Activated B cell treated with CpG ODN at 0.5 μM for 24 hours (primary cell): ENCODE measurements at regions not wholly inside any gene's neighbourhood (a gene's known extent, or its start where the extent isn't known, plus 50 kb on each side); places are given as distances from the start of the nearest gene placed in this dataset.

Experiments used
- ATAC-seq: fragments of 200-7000 bp; cut with Tn5 transposase; one replicate; pipeline ENCODE4 v1.10.0; 2021; ENCODE audit warnings: low read depth, mild to moderate bottlenecking, moderate library complexity
- CTCF ChIA-PET: fragments of 350-600 bp; sonication (Branson Sonifier 250); formaldehyde crosslinking; loops from one replicate; lab custom pipeline; 2021; ENCODE audit warnings: antibody characterized with exemption; lab: Charles Lee
- POLR2A ChIA-PET: fragments of 350-600 bp; sonication (Branson Sonifier 250); formaldehyde crosslinking; loops from one replicate; lab custom pipeline; 2021; ENCODE audit warnings: antibody characterized with exemption; lab: Charles Lee
- DNase-seq: peaks from one replicate; pipeline ENCODE4 v3.0.0; 2022
- H3K27ac Mint-ChIP-seq: one replicate; pipeline ENCODE4 v1.8.0; 2020; ENCODE audit warnings: mixed read lengths
- H3K27me3 Mint-ChIP-seq: one replicate; pipeline ENCODE4 v1.8.0; 2021; ENCODE audit warnings: mixed read lengths
- H3K36me3 Mint-ChIP-seq: one replicate; pipeline ENCODE4 v1.8.0; 2021; ENCODE audit warnings: low read depth, mixed read lengths
- H3K4me1 Mint-ChIP-seq: one replicate; pipeline ENCODE4 v1.8.0; 2021; ENCODE audit warnings: mixed read lengths
- H3K4me3 Mint-ChIP-seq: one replicate; pipeline ENCODE4 v1.8.0; 2020; ENCODE audit warnings: mild to moderate bottlenecking, mixed read lengths
- H3K9me3 Mint-ChIP-seq: one replicate; pipeline ENCODE4 v1.8.0; 2020; ENCODE audit warnings: mixed read lengths
- CTCF ChIP-seq: fragments of 200-600 bp; IDR thresholded peaks from one replicate; pipeline ENCODE4 v1.8.0; 2022; ENCODE audit warnings: antibody characterized with exemption, mild to moderate bottlenecking
- intact Hi-C: fragments of 100-400 bp; cut with micrococcal nuclease; formaldehyde crosslinking; loops from one replicate; pipeline ENCODE4 v1.15.1; 2024

GRCh38 chr5:39577529-39577928, 152.7 kb upstream of the DAB2 start:
- ATAC-seq (no peak), DNase-seq (no peak)
- CTCF ChIA-PET, result interaction anchor here (0.9 to 3.0 kb wide), 3 partner anchors 13 to 1301 kb away, joined by 3 to 11 read pairs (median 3); no protein-coding TSS in a partner anchor
- Mint-ChIP-seq H3K27me3 (peaks cover 3% of the 10 kb centered on the region), H3K9me3 (no peaks in the 10 kb centered on the region), H3K4me1 (peaks cover 8% of the 10 kb centered on the region), H3K4me3 (no peak overlapping the region), H3K36me3 (no peaks in the 10 kb centered on the region), H3K27ac (no peak overlapping the region)
- no peak for TF ChIP-seq CTCF
- intact Hi-C loops, result loop anchor here (5.0 kb wide), 2 partner anchors 135 to 370 kb away; no protein-coding TSS in a partner anchor
- POLR2A ChIA-PET, result no interaction called here

DNA sequence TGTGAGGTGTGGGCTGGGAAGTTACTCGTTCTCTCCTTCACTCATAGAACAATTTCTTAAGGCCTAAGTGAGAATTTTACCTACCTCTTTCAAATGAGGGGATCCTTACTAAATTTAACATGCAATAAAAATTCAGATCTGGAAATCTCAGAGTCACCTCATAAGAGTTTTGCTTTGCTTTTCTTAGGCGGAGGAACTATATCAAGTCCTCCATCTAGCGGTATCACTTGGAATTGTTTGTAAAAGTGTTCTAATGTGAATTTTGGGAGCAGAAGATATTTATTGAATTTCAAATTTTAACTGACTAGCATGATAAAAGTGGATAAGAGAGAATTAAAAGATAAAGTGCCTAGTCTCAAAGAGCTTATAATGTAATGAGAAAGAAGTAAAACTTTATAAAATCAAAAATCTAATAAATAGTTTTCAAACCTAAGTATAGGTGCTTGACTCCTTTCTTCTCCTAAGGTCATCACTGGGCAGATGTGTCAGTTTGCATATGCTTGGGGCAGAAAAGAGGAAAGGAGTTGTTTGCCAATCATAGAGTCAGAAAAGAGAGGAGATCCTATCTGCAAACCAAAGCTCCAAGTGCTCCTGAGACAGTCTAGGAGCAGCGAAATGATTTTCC, 145.7 kb upstream of the DAB2 start:
- ChIA-PET POLR2A (no interaction called here), CTCF (interaction anchor here (0.8 to 1.5 kb wide), 4 partner anchors 11 to 1129 kb away, joined by 3 to 6 read pairs (median 4); no protein-coding TSS in a partner anchor)
- DNase-seq, result no peak
- Mint-ChIP-seq H3K27me3 (peaks cover 8% of the 10 kb centered on the region), H3K4me1 (no peaks in the 10 kb centered on the region), H3K27ac (no peak overlapping the region), H3K4me3 (no peak overlapping the region), H3K36me3 (no peaks in the 10 kb centered on the region), H3K9me3 (no peaks in the 10 kb centered on the region)
- TF ChIP-seq CTCF, result no peak
- intact Hi-C loops, result loop anchor here (1.0 kb wide), 2 partner anchors 194 to 353 kb away; no protein-coding TSS in a partner anchor
- ATAC-seq, result no peak

DNA sequence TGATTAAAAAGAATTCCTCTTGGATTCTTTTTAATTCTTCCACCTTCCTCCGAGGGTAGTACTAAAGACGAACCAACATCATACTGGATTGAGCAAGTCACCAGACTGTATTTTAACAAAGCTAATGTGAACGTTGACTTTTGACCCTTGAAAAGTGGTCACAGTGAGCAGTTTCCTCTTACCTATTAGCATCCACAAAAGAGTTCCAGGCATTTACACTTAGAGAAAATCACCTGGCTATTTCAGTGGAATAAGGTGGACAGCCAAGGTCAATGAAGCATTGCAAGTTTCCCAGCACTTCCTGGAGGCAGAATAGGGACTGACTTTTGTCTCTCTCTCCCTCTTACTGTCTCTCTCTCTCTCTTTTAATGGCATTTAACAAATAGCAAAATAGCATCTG, 145.1 kb upstream of the DAB2 start:
- no peaks in the 10 kb centered on the region for H3K9me3 Mint-ChIP-seq
- H3K36me3 Mint-ChIP-seq, result no peaks in the 10 kb centered on the region
- no peak overlapping the region for H3K27ac Mint-ChIP-seq
- ChIA-PET POLR2A (no interaction called here), CTCF (interaction anchor here (1.0 to 1.5 kb wide), 2 partner anchors 194 to 1128 kb away, joined by 3 to 6 read pairs; no protein-coding TSS in a partner anchor)
- H3K27me3 Mint-ChIP-seq, result peaks cover 11% of the 10 kb centered on the region
- H3K4me3 Mint-ChIP-seq, result no peak overlapping the region
- no peak for TF ChIP-seq CTCF
- intact Hi-C loops, result loop anchor here (1.0 kb wide), 2 partner anchors 194 to 353 kb away; no protein-coding TSS in a partner anchor
- DNase-seq (no peak), ATAC-seq (no peak)
- H3K4me1 Mint-ChIP-seq, result no peaks in the 10 kb centered on the region

DNA sequence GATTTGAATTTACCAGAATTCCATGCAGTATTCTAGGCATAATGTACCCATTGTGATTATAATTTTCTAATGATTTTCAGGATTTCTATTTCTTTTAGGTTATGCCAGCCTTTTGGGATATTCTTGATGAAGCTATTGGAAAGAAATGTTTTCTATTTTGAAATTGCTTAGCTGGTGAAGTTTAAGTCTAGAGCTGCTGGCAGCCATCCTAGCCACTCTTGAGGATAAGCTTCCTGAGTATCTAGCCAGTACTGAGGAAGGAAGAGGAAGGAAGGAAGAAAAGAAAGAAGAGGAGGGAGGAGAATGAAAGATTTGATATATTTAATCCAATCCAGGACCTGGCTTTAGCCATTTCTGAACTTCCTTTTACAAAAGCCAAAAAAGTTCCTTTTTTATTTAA, 142.1 kb upstream of the DAB2 start:
- Mint-ChIP-seq H3K4me3 (no peak overlapping the region), H3K27ac (no peak overlapping the region), H3K9me3 (no peaks in the 10 kb centered on the region), H3K4me1 (no peaks in the 10 kb centered on the region), H3K27me3 (peaks cover 11% of the 10 kb centered on the region), H3K36me3 (no peaks in the 10 kb centered on the region)
- no peak for DNase-seq
- no peak for TF ChIP-seq CTCF
- ChIA-PET POLR2A (no interaction called here), CTCF (interaction anchor here (0.9 to 1.3 kb wide), 2 partner anchors 19 to 191 kb away, joined by 4 to 5 read pairs; no protein-coding TSS in a partner anchor)
- intact Hi-C loops, result no loop called here
- no peak for ATAC-seq

- Mint-ChIP-seq H3K9me3 (no peaks in the 10 kb centered on the region), H3K4me3 (no peak overlapping the region), H3K27ac (no peak overlapping the region), H3K27me3 (peaks cover 18% of the 10 kb centered on the region), H3K36me3 (no peaks in the 10 kb centered on the region), H3K4me1 (no peaks in the 10 kb centered on the region)
- intact Hi-C loops, result no loop called here
- DNase-seq (no peak), ATAC-seq (no peak)
- ChIA-PET POLR2A (no interaction called here), CTCF (interaction anchor here (1.3 kb wide), 1 partner anchor 18 kb away, joined by 4 read pairs; no protein-coding TSS in a partner anchor)
- TF ChIP-seq CTCF, result no peak
These were observed 141.2 kb upstream of the DAB2 start for GRCh38 chr5:39566029-39566428.
